ENCODE measurements at regions not wholly inside any gene's neighbourhood (a gene's known extent, or its start where the extent isn't known, plus 50 kb on each side); places are given as distances from the start of the nearest gene placed in this dataset.

GRCh38 chr4:4641661-4642495 is 100.0 kb upstream of the STX18 start:
- H4K20me1 ChIP-seq (ENCODE audit: insufficient read depth) = no peaks in the 10 kb centered on the region
- no peaks in the 10 kb centered on the region for H3K4me1 ChIP-seq (ENCODE audit: low read depth, poor library complexity, severe bottlenecking)
- no peaks in the 10 kb centered on the region for H3K36me3 ChIP-seq (ENCODE audit: insufficient read depth)
- H3K4me2 ChIP-seq = no peak overlapping the region
- no peaks in the 10 kb centered on the region for H3K79me2 ChIP-seq (ENCODE audit: insufficient read depth, low read depth)
- TF ChIP-seq CTCF (conservative IDR thresholded peaks at IDR 0.05; ENCODE audit: low read depth, low read length) = no peak
- no peak overlapping the region for H2AFZ ChIP-seq (ENCODE audit: low read depth)
- H3K4me3 ChIP-seq (IDR thresholded peaks at IDR 0.05; ENCODE audit: insufficient read depth, low read depth, low read length) = no peak overlapping the region
- no peak overlapping the region for H3K27ac ChIP-seq
- no peaks in the 10 kb centered on the region for H3K27me3 ChIP-seq (ENCODE audit: insufficient read depth, low read depth)
- H3K9ac ChIP-seq = no peak overlapping the region

- H3K79me2 ChIP-seq (ENCODE audit: insufficient read depth, low read depth) = no peaks in the 10 kb centered on the region
- no peak overlapping the region for H3K4me2 ChIP-seq
- H4K20me1 ChIP-seq (ENCODE audit: insufficient read depth) = no peaks in the 10 kb centered on the region
- no peak overlapping the region for H2AFZ ChIP-seq (ENCODE audit: low read depth)
- H3K9ac ChIP-seq = no peak overlapping the region
- no peaks in the 10 kb centered on the region for H3K4me1 ChIP-seq (ENCODE audit: low read depth, poor library complexity, severe bottlenecking)
- H3K27ac ChIP-seq = no peak overlapping the region
- H3K36me3 ChIP-seq (ENCODE audit: insufficient read depth) = no peaks in the 10 kb centered on the region
- no peaks in the 10 kb centered on the region for H3K27me3 ChIP-seq (ENCODE audit: insufficient read depth, low read depth)
- TF ChIP-seq CTCF (conservative IDR thresholded peaks at IDR 0.05; ENCODE audit: low read depth, low read length) = no peak
- no peak overlapping the region for H3K4me3 ChIP-seq (IDR thresholded peaks at IDR 0.05; ENCODE audit: insufficient read depth, low read depth, low read length)
Measured at GRCh38 chr4:4641254-4641653, 99.4 kb upstream of the STX18 start.

- Histone ChIP-seq H3K27ac (no peak overlapping the region), H3K79me2 (ENCODE audit: insufficient read depth, low read depth) (no peaks in the 10 kb centered on the region), H3K27me3 (ENCODE audit: insufficient read depth, low read depth) (no peaks in the 10 kb centered on the region), H3K4me3 (IDR thresholded peaks at IDR 0.05; ENCODE audit: insufficient read depth, low read depth, low read length) (no peak overlapping the region), H3K36me3 (ENCODE audit: insufficient read depth) (no peaks in the 10 kb centered on the region), H2AFZ (ENCODE audit: low read depth) (no peak overlapping the region), H3K4me2 (no peak overlapping the region), H4K20me1 (ENCODE audit: insufficient read depth) (no peaks in the 10 kb centered on the region), H3K9ac (no peak overlapping the region), H3K4me1 (ENCODE audit: low read depth, poor library complexity, severe bottlenecking) (no peaks in the 10 kb centered on the region)
- TF ChIP-seq CTCF (conservative IDR thresholded peaks at IDR 0.05; ENCODE audit: low read depth, low read length) = no peak
Measured at GRCh38 chr4:4640692-4641091, 98.8 kb upstream of the STX18 start.

GRCh38 chr4:4639370-4639769 is 97.5 kb upstream of the STX18 start:
- no peak overlapping the region for H3K4me3 ChIP-seq (IDR thresholded peaks at IDR 0.05; ENCODE audit: insufficient read depth, low read depth, low read length)
- no peaks in the 10 kb centered on the region for H3K36me3 ChIP-seq (ENCODE audit: insufficient read depth)
- H2AFZ ChIP-seq (ENCODE audit: low read depth) = no peak overlapping the region
- no peak overlapping the region for H3K4me2 ChIP-seq
- TF ChIP-seq CTCF (conservative IDR thresholded peaks at IDR 0.05; ENCODE audit: low read depth, low read length) = no peak
- H3K9ac ChIP-seq = no peak overlapping the region
- H3K79me2 ChIP-seq (ENCODE audit: insufficient read depth, low read depth) = no peaks in the 10 kb centered on the region
- H3K27ac ChIP-seq = no peak overlapping the region
- H3K4me1 ChIP-seq (ENCODE audit: low read depth, poor library complexity, severe bottlenecking) = no peaks in the 10 kb centered on the region
- no peaks in the 10 kb centered on the region for H4K20me1 ChIP-seq (ENCODE audit: insufficient read depth)
- no peaks in the 10 kb centered on the region for H3K27me3 ChIP-seq (ENCODE audit: insufficient read depth, low read depth)
